B cell (primary cell): ENCODE measurements at regions not wholly inside any gene's neighbourhood (a gene's known extent, or its start where the extent isn't known, plus 50 kb on each side); places are given as distances from the start of the nearest gene placed in this dataset.

Experiments used
- ATAC-seq: fragments of 200-7000 bp; cut with Tn5 transposase; one replicate; pipeline ENCODE4 v1.10.0; 2021; ENCODE audit warnings: low read depth, mild to moderate bottlenecking, moderate number of reproducible peaks, moderate library complexity
- CTCF ChIA-PET: fragments of 350-600 bp; sonication (Branson Sonifier 250); formaldehyde crosslinking; loops from one replicate; lab custom pipeline; 2021; ENCODE audit warnings: antibody characterized with exemption, inconsistent platforms; lab: Charles Lee
- POLR2A ChIA-PET: fragments of 350-600 bp; sonication (Branson Sonifier 250); formaldehyde crosslinking; loops from one replicate; lab custom pipeline; 2021; ENCODE audit warnings: antibody characterized with exemption; lab: Charles Lee
- DNase-seq: peaks from one replicate; pipeline ENCODE4 v3.0.0; 2013
- H2AFZ ChIP-seq: 2 replicates; pipeline ENCODE4 v1.6.1; 2012; ENCODE audit warnings: mild to moderate bottlenecking, low read depth, low read length; ENCODE audit not compliant: insufficient read depth, poor library complexity, severe bottlenecking
- H3K27ac ChIP-seq, 2 donors: 1 replicate in 1 of 2; 2 replicates in 1 of 2; pipeline ENCODE4 v1.5.1; 2012 to 2013; ENCODE audit warnings: low read length in 2 of 2, mild to moderate bottlenecking in 2 of 2, moderate library complexity in 1 of 2
- H3K27me3 ChIP-seq, 4 experiments: fragments of 200-600 bp in 1 of 4; sonication (generic) in 1 of 4; replicated peaks in 1 of 4; 1 replicate in 2 of 4; 2 replicates in 2 of 4; pipeline versions ENCODE4 v1.6.1 to v1.7.0; 2013 to 2016; ENCODE audit warnings: low read length in 3 of 4, mild to moderate bottlenecking in 2 of 4, mixed read lengths in 1 of 4, moderate library complexity in 1 of 4; ENCODE audit not compliant: insufficient read depth in 4 of 4, control insufficient read depth in 3 of 4; ENCODE audit errors: control extremely low read depth in 1 of 4
- H3K36me3 ChIP-seq, 2 experiments: replicated peaks in 1 of 2; 1 replicate in 1 of 2; 2 replicates in 1 of 2; pipeline versions ENCODE4 v1.6.1 to v1.7.1; 2013; ENCODE audit warnings: low read length in 1 of 2; ENCODE audit not compliant: insufficient read depth in 2 of 2, control insufficient read depth in 1 of 2; ENCODE audit errors: control extremely low read depth in 1 of 2, extremely low read depth in 1 of 2
- H3K4me1 ChIP-seq, 2 donors: fragments of 200-600 bp in 1 of 2; sonication (generic) in 1 of 2; 1 replicate in 1 of 2; 2 replicates in 1 of 2; pipeline versions ENCODE4 v1.5.1 to v1.6.1; 2013 to 2017; ENCODE audit warnings: low read length in 2 of 2; ENCODE audit not compliant: control insufficient read depth in 2 of 2, insufficient read depth in 2 of 2
- H3K4me2 ChIP-seq: replicated peaks from 2 replicates; pipeline ENCODE3; 2012; ENCODE audit warnings: mild to moderate bottlenecking, low read depth, low read length; ENCODE audit not compliant: poor library complexity, severe bottlenecking
- H3K4me3 ChIP-seq, 5 experiments: fragments of 200-600 bp in 1 of 5; sonication (generic) in 1 of 5; 1 replicate in 3 of 5; 2 replicates in 2 of 5; pipeline versions ENCODE4 v1.5.1 to v1.7.0; 2011 to 2016; ENCODE audit warnings: low read length in 4 of 5, mild to moderate bottlenecking in 4 of 5, low read depth in 2 of 5, control low read depth in 1 of 5, moderate library complexity in 1 of 5; ENCODE audit not compliant: insufficient read depth in 1 of 5; ENCODE audit errors: control extremely low read depth in 1 of 5, extremely low read depth in 1 of 5
- H3K79me2 ChIP-seq: fragments of 200-600 bp; sonication (generic); one replicate; pipeline ENCODE4 v1.6.0; 2016; ENCODE audit warnings: low read length; ENCODE audit not compliant: control insufficient read depth, insufficient read depth
- H3K9ac ChIP-seq: fragments of 200-600 bp; sonication (generic); 2 replicates; pipeline ENCODE4 v1.6.1; 2017; ENCODE audit warnings: mild to moderate bottlenecking, low read length, moderate library complexity
- H3K9me3 ChIP-seq, 3 donors: one replicate each; pipeline versions ENCODE4 v1.6.1 to v1.7.1; 2013; ENCODE audit warnings: low read length in 2 of 3; ENCODE audit not compliant: control insufficient read depth in 2 of 3, insufficient read depth in 1 of 3; ENCODE audit errors: control extremely low read depth in 1 of 3
- H4K20me1 ChIP-seq: 2 replicates; pipeline ENCODE4 v1.6.0; 2012; ENCODE audit warnings: mild to moderate bottlenecking, low read length; ENCODE audit not compliant: insufficient read depth, control insufficient read depth, poor library complexity, severe bottlenecking
- H3K27ac Mint-ChIP-seq: one replicate; pipeline ENCODE4 v1.8.0; 2021; ENCODE audit warnings: mixed read lengths
- H3K27me3 Mint-ChIP-seq: one replicate; pipeline ENCODE4 v1.8.0; 2021; ENCODE audit warnings: mixed read lengths
- H3K4me1 Mint-ChIP-seq: one replicate; pipeline ENCODE4 v1.8.0; 2021; ENCODE audit warnings: mixed read lengths
- H3K4me3 Mint-ChIP-seq: one replicate; pipeline ENCODE4 v1.8.0; 2021; ENCODE audit warnings: mixed read lengths
- H3K9me3 Mint-ChIP-seq: one replicate; pipeline ENCODE4 v1.8.0; 2022; ENCODE audit warnings: mixed read lengths; ENCODE audit not compliant: insufficient read depth
- EZH2 ChIP-seq: IDR thresholded peaks from 2 replicates; pipeline ENCODE4 v1.6.1; 2012; ENCODE audit warnings: borderline replicate concordance, low read depth, mild to moderate bottlenecking, moderate library complexity, low read length; ENCODE audit not compliant: insufficient read depth, poor library complexity, severe bottlenecking
- WGBS: methylation state at CpG from one replicate; pipeline ENCODE4 v1.1.5; 2013; ENCODE audit warnings: missing lambda C conversion rate; ENCODE audit not compliant: insufficient coverage; 5-methylcytosine and 5-hydroxymethylcytosine counted together
- intact Hi-C: fragments of 100-400 bp; cut with micrococcal nuclease; formaldehyde crosslinking; loops from one replicate; pipeline ENCODE4 v1.10.0; 2022
- TF ChIP-seq, protein P1 (sequence below): fragments of 200-600 bp; IDR thresholded peaks from one replicate; pipeline ENCODE4 v1.8.0; 2022; ENCODE audit warnings: antibody characterized with exemption, mild to moderate bottlenecking

DNA sequence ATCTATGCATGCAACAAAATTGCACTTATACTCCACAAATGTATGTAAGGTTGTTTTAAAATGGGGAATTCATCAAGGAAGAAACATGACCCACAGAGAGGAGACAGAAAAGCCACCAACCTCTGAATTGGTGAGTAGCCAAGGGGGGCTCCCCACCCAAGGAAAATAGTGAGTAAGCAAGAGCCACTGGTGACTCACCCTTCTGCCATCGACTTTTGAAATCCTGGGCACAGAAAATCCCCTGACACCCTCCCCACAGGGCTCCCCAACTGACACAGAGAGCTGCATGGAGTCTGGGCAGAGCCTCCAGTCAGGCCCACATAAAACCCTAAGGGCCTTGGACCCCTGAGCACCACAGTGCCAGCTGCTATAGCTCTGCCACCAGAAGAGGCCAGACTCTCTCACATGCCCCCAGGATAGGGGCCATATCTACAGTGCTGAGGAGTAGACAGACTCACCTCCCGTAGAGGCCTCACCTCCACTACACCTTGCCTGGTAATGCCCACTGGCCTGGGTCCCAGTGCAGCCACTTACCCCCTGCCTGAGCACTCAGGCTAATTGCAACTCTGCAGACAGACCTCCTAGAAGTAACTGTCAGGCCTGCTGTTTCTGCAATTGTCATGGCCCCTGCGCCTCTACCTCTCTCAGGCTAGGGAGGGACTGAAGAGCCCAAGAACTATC lies 244.7 kb upstream of the WSB1 start:
- ChIA-PET POLR2A (no interaction called here), CTCF (no interaction called here)
- H3K27ac ChIP-seq = no peak overlapping the region
- Mint-ChIP-seq H3K4me3 (no peak overlapping the region), H3K27me3 (peaks cover 21% of the 10 kb centered on the region), H3K4me1 (no peaks in the 10 kb centered on the region), H3K9me3 (peaks cover 9% of the 10 kb centered on the region), H3K27ac (no peak overlapping the region)
- H4K20me1 ChIP-seq = no peaks in the 10 kb centered on the region
- no peaks in the 10 kb centered on the region for H3K79me2 ChIP-seq
- no peak for ATAC-seq
- no peaks in the 10 kb centered on the region for H3K36me3 ChIP-seq
- H3K9ac ChIP-seq = no peak overlapping the region
- H3K4me1 ChIP-seq = no peaks in the 10 kb centered on the region
- 59% methylated on average over 2 of the region's 3 CpGs for WGBS
- no peak overlapping the region for H3K4me2 ChIP-seq
- DNase-seq = no peak
- H3K9me3 ChIP-seq = peaks cover 0 to 2% (median 0%) of the 10 kb centered on the region in 3 donors
- no peak for TF ChIP-seq EZH2
- TF ChIP-seq, protein P1, sequence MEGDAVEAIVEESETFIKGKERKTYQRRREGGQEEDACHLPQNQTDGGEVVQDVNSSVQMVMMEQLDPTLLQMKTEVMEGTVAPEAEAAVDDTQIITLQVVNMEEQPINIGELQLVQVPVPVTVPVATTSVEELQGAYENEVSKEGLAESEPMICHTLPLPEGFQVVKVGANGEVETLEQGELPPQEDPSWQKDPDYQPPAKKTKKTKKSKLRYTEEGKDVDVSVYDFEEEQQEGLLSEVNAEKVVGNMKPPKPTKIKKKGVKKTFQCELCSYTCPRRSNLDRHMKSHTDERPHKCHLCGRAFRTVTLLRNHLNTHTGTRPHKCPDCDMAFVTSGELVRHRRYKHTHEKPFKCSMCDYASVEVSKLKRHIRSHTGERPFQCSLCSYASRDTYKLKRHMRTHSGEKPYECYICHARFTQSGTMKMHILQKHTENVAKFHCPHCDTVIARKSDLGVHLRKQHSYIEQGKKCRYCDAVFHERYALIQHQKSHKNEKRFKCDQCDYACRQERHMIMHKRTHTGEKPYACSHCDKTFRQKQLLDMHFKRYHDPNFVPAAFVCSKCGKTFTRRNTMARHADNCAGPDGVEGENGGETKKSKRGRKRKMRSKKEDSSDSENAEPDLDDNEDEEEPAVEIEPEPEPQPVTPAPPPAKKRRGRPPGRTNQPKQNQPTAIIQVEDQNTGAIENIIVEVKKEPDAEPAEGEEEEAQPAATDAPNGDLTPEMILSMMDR = no peak
- H2AFZ ChIP-seq = no peak overlapping the region
- intact Hi-C loops = no loop called here
- H3K27me3 ChIP-seq = peaks cover 0 to 3% (median 1%) of the 10 kb centered on the region in 4 experiments
- H3K4me3 ChIP-seq = no peak overlapping the region

DNA sequence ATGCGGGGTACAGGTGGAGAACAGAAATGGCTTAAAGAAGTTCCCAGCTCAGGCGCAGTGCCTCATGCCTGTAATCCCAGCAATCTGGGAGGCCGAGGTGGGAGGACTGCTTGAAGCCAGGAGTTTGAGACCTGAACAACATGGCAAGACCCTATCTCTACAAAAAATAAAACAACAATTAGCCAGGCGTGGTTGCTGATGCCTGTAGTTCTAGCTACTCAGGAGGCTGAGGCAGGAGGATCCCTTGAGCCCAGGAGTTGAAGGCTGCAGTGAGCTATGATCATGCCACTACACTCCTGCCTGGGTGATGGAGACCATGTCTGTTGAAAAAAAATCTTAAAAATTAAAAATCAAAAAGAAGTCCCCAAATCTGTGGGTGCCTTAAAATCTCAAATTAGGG lies 228.3 kb upstream of the WSB1 start:
- intact Hi-C loops = no loop called here
- 89% methylated on average over 3 of the region's 4 CpGs for WGBS

More for the DNA sequence above, 228.3 kb upstream of the WSB1 start:
- no peak overlapping the region for H3K4me3 Mint-ChIP-seq
- H3K4me3 ChIP-seq = no peak overlapping the region
- H3K9me3 Mint-ChIP-seq = no peaks in the 10 kb centered on the region
- H3K4me1 Mint-ChIP-seq = no peaks in the 10 kb centered on the region
- ATAC-seq (no peak), DNase-seq (no peak)
- no peak overlapping the region for H3K9ac ChIP-seq
- CTCF ChIA-PET = no interaction called here
- no peaks in the 10 kb centered on the region for H4K20me1 ChIP-seq
- no peak overlapping the region for H2AFZ ChIP-seq
- peaks cover 0 to 1% (median 0%) of the 10 kb centered on the region in 3 donors for H3K9me3 ChIP-seq
- no peaks in the 10 kb centered on the region for H3K27me3 ChIP-seq
- peaks cover 46% of the 10 kb centered on the region for H3K27me3 Mint-ChIP-seq
- H3K27ac Mint-ChIP-seq = no peak overlapping the region
- TF ChIP-seq, protein P1 = no peak
- TF ChIP-seq EZH2 = no peak
- H3K27ac ChIP-seq = no peak overlapping the region
- H3K4me2 ChIP-seq = no peak overlapping the region
- H3K79me2 ChIP-seq = no peaks in the 10 kb centered on the region
- POLR2A ChIA-PET = no interaction called here
- no peaks in the 10 kb centered on the region for H3K4me1 ChIP-seq
- no peaks in the 10 kb centered on the region for H3K36me3 ChIP-seq
